HG03135 (cell line): ENCODE measurements at regions not wholly inside any gene's neighbourhood (a gene's known extent, or its start where the extent isn't known, plus 50 kb on each side); places are given as distances from the start of the nearest gene placed in this dataset.

Experiments
- ATAC-seq: cut with Tn5 transposase; IDR thresholded peaks from one replicate; pipeline ENCODE4 v1.9.1; 2021; ENCODE audit warnings: mild to moderate bottlenecking, moderate library complexity; ENCODE audit not compliant: unreplicated experiment

GRCh38 chr14:44154874-44155273 is 352.2 kb downstream of the FSCB start:
- ATAC-seq: no peak

- no peak for ATAC-seq
These were observed 352.6 kb downstream of the FSCB start for GRCh38 chr14:44154446-44154845.

- no peak for ATAC-seq
These were observed 355.8 kb downstream of the FSCB start for GRCh38 chr14:44151130-44151820.

GRCh38 chr14:44149597-44149996 is 357.5 kb downstream of the FSCB start:
- ATAC-seq: no peak

GRCh38 chr14:44142006-44142405 is 365.1 kb downstream of the FSCB start:
- no peak for ATAC-seq

GRCh38 chr14:44135972-44136371 is 371.1 kb downstream of the FSCB start:
- no peak for ATAC-seq

GRCh38 chr14:44131861-44132260 is 375.2 kb downstream of the FSCB start:
- no peak for ATAC-seq

- no peak for ATAC-seq
These were observed 393.0 kb downstream of the FSCB start for GRCh38 chr14:44113769-44114730.

- ATAC-seq: no peak
These were observed 394.2 kb downstream of the FSCB start for GRCh38 chr14:44112774-44113460.

- no peak for ATAC-seq
These were observed 398.0 kb downstream of the FSCB start for GRCh38 chr14:44109036-44109435.

- no peak for ATAC-seq
These were observed 398.5 kb downstream of the FSCB start for GRCh38 chr14:44108601-44109000.

- no peak for ATAC-seq
These were observed 399.9 kb downstream of the FSCB start for GRCh38 chr14:44107156-44107555.

- ATAC-seq: no peak
These were observed 407.2 kb downstream of the FSCB start for GRCh38 chr14:44099743-44100488.

GRCh38 chr14:44081146-44081545 is 425.9 kb downstream of the FSCB start:
- ATAC-seq: no peak

- ATAC-seq: no peak
These were observed 437.0 kb downstream of the FSCB start for GRCh38 chr14:44070046-44070445.

GRCh38 chr14:44053422-44053821 is 453.7 kb downstream of the FSCB start:
- ATAC-seq: no peak

GRCh38 chr14:44041700-44042099 is 465.4 kb downstream of the FSCB start:
- ATAC-seq: no peak

- no peak for ATAC-seq
These were observed 466.5 kb downstream of the FSCB start for GRCh38 chr14:44040561-44040960.

- ATAC-seq: no peak
These were observed 470.8 kb downstream of the FSCB start for GRCh38 chr14:44036248-44036647.

- no peak for ATAC-seq
These were observed 471.4 kb downstream of the FSCB start for GRCh38 chr14:44035707-44036106.
